Retina (tissue), 1 donor: ENCODE measurements at regions not wholly inside any gene's neighbourhood (a gene's known extent, or its start where the extent isn't known, plus 50 kb on each side); places are given as distances from the start of the nearest gene placed in this dataset.
"Not testable (repeated sequence)": the region's sequence is repeated elsewhere in the genome, so short reads cannot be mapped to it uniquely, and the experiment has no call there.

Source experiments
- DNase-seq: peaks from one replicate; pipeline ENCODE4 v3.0.0-alpha.2; 2016

- DNase-seq, result no peak
Observed at GRCh38 chr9:7739595-7739994, 60.0 kb downstream of the DMAC1 start.

DNA sequence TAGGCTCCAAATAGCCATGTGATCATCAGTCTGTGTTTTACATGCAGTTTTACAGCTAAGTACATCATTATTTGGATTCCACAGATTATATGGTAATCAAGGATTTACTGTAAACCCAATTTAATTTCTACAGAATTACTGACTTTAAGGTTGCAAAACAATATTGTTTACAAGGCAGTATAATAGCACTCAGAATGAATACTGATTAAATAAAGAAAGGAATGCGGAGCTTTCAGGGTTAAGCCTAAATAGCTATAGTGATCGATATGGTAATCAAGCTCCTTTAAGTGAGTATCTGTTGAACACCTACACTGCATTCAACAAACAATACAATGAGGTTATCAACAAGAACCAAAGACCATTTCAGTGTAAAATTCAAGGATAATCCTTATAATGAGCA, 64.3 kb downstream of the DMAC1 start:
- DNase-seq, result no peak

DNA sequence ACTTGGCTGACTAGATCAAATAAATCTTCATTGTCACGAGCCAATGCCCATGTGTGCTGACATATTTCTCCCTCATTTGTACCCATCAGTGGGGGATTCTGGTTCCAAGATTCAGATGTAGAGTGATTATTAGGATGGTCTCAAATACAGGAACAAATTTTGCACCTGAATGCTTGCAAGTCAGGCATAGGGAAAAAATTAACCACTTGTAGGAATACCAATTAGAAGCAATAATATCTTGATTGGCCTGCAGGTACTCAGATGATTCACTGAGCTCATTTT, 69.5 kb downstream of the DMAC1 start:
- DNase-seq, result no peak

DNA sequence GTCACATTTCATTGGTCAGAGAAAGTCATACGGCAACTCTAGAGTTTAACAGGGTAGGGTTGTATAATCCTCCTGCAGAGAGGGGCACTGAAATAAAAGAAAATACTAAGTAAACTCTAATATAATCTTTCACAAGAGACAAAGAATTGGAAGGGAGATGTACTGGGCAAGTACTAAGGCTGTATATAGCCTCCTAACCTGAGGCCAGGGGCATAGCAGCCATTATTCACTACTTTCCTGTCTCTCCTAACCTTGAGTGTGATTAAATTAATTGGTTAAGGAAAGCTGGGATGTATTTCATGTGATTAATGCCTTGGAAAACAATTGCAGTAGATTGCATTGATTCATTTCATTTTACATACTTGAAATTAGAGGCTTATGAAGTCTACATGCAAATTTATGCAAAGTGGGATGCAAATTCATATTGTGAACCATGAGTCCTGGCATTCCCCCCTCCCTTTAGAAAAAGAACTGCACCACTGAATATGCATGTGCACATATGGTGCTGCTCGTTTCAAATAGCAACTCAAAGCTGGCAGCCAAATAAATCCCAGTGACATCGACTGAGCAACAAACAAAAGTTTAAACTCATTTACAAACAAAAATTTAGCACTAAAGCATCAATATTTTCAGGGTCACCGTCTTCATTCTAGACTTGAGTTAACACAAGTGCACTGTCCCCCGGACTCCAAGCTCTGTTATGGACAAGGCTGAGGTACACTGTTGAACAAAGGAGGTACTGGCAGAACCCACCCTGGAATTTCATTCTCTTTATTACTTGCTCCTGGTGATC, 70.0 kb downstream of the DMAC1 start:
- DNase-seq, result no peak

DNA sequence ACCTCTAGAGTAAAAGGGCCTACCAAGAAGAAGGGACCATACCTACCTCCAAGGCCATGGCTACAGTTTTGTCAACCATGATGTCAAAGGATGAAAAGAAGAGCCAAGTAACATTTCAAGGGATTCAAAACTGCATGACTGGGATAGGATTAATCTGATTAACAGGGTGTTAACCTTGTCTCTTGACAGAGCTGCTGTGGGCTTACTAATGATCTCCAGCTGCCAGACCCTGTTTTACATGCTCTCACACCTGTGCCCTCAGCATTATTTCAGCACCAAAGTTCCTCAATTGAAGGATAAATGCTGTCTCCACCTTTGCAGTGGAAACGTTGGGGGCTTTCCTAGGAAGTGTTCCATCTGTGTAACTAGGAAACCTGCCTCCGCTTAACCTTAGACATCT, 78.3 kb downstream of the DMAC1 start:
- peak; percentile 9 for DNase-seq

DNA sequence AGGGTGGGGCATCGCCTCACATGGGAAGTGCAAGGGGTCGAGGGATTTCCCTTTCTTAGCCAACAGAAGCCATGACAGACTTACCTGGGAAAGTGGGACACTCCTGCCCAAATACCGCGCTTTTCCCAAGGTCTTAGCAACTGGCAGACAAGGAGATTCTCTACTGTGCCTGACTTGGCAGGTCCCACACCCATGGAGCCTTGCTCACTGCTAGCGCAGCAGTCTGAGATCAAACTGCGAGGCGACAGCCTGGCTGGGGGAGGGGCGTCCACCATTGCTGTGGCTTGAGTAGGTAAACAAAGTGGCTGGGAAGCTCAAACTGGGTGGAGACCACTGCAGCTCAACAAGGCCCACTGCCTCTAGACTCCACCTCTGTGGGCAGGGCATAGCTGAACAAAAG, 86.5 kb downstream of the DMAC1 start:
- DNase-seq, result not testable (repeated sequence)

- no peak for DNase-seq
Observed at GRCh38 chr9:7710686-7711085, 88.9 kb downstream of the DMAC1 start.

GRCh38 chr9:7707934-7708333, 91.6 kb downstream of the DMAC1 start:
- DNase-seq, result no peak

DNA sequence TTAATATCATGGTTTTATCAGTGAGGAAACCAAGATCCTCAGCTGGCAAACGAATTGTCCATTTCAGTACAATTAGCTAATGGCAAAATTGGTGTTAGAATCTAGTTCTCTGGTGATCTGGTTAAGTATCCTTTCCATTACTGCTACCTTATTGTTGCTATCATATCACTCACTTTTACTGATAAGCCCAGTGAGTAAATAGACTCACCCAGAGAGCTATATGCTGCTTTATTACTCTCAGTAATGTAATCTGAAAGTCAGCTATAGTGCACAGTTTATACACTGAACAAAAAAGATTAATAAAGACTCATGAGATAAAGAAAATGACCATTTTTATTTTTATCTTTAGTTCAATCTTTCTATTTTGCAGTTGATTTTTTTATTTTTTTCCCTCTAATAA, 95.0 kb downstream of the DMAC1 start:
- no peak for DNase-seq

GRCh38 chr9:7691909-7692308, 107.7 kb downstream of the DMAC1 start:
- no peak for DNase-seq

- DNase-seq, result peak; percentile 36
Observed at GRCh38 chr9:7690014-7690413, 109.6 kb downstream of the DMAC1 start.

- no peak for DNase-seq
Observed at GRCh38 chr9:7688626-7689025, 111.0 kb downstream of the DMAC1 start.

- DNase-seq, result no peak
Observed at GRCh38 chr9:7676609-7677156, 122.9 kb downstream of the DMAC1 start.

GRCh38 chr9:7671847-7672246, 127.7 kb downstream of the DMAC1 start:
- DNase-seq, result no peak

DNA sequence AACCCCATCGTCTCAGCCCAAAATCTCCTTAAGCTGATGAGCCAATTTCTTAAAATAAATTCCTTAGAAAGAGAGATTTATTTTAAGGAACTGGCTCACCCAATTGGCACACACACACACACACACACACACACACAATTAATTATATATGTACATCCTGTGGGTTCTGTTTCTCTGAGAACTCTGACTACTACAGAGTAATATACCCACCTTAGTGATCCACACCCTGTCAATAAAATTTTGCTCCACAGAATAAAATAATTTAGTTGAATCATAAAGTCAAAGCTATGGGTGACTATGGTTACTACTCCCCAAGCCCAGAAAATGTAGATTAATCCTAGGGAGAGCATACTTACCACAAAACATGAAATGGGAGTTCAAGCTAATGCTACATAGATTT, 131.0 kb downstream of the DMAC1 start:
- no peak for DNase-seq

DNA sequence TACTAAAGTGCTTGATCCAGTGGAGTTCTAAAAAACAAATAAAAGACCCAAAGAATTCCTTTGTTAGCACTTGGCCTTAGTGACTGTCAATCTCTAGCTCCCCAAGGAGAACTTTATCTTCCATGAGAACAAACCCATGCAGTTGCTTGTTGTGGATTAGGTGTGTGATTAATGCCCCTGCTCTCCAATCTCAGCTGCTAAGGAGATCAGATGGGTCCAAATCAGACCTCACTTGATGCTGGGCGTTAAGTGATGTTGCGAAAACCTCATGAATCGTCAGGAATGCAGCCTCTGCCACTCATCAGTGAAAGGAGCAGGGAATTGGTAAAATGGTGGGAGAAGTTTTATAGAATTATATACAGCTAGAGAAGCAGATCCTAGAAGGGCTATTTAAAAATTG, 133.7 kb downstream of the DMAC1 start:
- no peak for DNase-seq

GRCh38 chr9:7659766-7660165, 139.8 kb downstream of the DMAC1 start:
- no peak for DNase-seq

GRCh38 chr9:7656636-7657035, 142.9 kb downstream of the DMAC1 start:
- DNase-seq, result no peak

DNA sequence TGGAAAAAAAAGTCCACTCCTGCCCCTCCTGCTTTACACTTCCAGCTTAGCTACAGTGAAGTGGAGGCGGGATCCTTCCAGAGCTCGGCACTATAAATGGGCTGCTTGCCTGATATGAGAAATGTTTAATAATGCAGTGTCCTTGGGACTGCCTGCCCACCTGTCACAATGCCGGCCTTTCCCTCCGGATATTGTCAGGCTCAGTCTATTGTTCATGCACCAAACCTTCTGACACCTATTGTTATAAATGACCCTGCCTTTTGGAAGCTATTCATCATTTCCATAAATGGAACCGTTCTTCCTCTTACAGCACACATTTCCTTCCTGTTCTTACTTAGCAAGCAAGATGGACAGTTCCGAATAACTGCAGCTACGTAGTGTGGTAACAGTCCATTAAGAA, 146.3 kb downstream of the DMAC1 start:
- no peak for DNase-seq

- no peak for DNase-seq
Observed at GRCh38 chr9:7640231-7640630, 159.3 kb downstream of the DMAC1 start.

- DNase-seq, result no peak
Observed at GRCh38 chr9:7639471-7639870, 160.1 kb downstream of the DMAC1 start.

GRCh38 chr9:7636838-7637467, 162.6 kb downstream of the DMAC1 start:
- no peak for DNase-seq

DNA sequence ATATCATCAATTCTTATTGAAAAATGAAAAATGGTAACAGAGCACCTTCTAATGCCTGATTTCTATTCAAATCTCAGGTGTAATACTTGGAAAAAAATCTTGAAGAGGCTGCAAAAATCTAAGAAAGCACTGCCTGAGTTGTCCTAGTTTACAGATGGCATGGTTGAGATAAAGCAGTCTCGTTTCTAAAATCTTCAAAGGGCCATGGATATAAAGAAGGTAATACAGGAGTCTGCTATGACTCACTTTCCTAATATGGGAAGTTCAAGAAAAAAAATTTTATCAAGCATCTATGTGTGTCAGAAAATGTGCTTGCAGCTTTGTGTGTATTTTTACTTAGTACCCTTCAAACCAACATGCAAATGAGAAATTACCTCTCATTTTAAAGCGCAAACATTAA, 163.3 kb downstream of the DMAC1 start:
- no peak for DNase-seq

DNA sequence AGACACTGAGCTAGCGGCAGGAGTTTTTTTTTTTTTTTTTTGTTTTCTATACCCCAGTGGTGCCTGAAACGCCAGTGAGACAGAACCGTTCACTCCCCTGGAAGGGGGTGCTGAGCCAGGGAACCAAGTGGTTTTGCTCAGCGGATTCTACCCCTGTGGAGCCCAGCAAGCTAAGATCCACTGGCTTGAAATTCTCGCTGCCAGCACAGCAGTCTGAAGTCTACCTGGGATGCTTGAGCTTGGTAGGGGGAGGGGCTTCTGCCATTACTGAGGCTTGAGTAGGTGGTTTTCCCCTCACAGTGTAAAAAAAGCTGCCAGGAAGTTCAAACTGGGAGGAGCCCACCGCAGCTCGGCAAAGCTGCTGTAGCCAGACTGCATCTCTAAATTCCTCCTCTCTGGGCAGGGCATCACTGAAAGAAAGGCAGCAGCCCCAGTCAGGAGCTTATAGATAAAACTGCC, 173.0 kb downstream of the DMAC1 start:
- DNase-seq, result not testable (repeated sequence)

GRCh38 chr9:7622481-7622880, 177.1 kb downstream of the DMAC1 start:
- DNase-seq, result no peak
